ENCODE measurements at regions not wholly inside any gene's neighbourhood (a gene's known extent, or its start where the extent isn't known, plus 50 kb on each side); places are given as distances from the start of the nearest gene placed in this dataset.
"Not testable (repeated sequence)": the region's sequence is repeated elsewhere in the genome, so short reads cannot be mapped to it uniquely, and the experiment has no call there.

GRCh38 chr16:51981725-51982124, 565.2 kb downstream of the TOX3 start:
- H3K4me3 ChIP-seq (ENCODE audit: low read length) = no peak overlapping the region
- H3K9me3 ChIP-seq (ENCODE audit: control insufficient read depth, low read length) = no peaks in the 10 kb centered on the region
- no peaks in the 10 kb centered on the region for H3K36me3 ChIP-seq (ENCODE audit: control insufficient read depth, insufficient read depth, low read length)
- no peaks in the 10 kb centered on the region for H3K27me3 ChIP-seq (ENCODE audit: control insufficient read depth, insufficient read depth, low read length)
- H3K9ac ChIP-seq (ENCODE audit: low read length) = no peak overlapping the region
- H3K4me1 ChIP-seq (ENCODE audit: control insufficient read depth, insufficient read depth, low read length) = no peaks in the 10 kb centered on the region

- H3K36me3 ChIP-seq (ENCODE audit: control insufficient read depth, insufficient read depth, low read length); H3K9ac ChIP-seq (ENCODE audit: low read length); H3K27me3 ChIP-seq (ENCODE audit: control insufficient read depth, insufficient read depth, low read length); H3K4me3 ChIP-seq (ENCODE audit: low read length); H3K9me3 ChIP-seq (ENCODE audit: control insufficient read depth, low read length); H3K4me1 ChIP-seq (ENCODE audit: control insufficient read depth, insufficient read depth, low read length): not testable (repeated sequence)
Observed at GRCh38 chr16:51977506-51977905, 569.4 kb downstream of the TOX3 start.

DNA sequence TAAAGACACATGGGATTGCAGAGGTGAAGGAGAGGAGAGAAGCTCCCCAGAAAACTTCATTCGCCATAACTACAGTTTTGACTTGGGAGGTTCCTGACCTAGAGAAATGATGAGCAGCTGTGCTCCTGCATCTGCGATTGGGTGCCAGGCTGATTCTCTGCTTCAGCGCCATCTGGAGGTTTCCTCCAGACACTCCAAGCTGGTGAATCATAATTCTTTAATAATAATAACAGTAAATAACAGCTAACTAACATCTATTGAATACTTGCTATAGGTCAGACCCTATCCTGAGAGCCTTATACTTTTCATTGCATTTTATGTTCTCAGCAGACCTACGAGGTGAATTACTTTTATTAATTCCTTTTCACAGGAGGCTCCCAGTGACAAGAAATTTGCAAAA, 575.8 kb downstream of the TOX3 start:
- Histone ChIP-seq H3K4me1 (ENCODE audit: control insufficient read depth, insufficient read depth, low read length) (no peaks in the 10 kb centered on the region), H3K4me3 (ENCODE audit: low read length) (no peak overlapping the region), H3K36me3 (ENCODE audit: control insufficient read depth, insufficient read depth, low read length) (no peaks in the 10 kb centered on the region), H3K9ac (ENCODE audit: low read length) (no peak overlapping the region), H3K27me3 (ENCODE audit: control insufficient read depth, insufficient read depth, low read length) (no peaks in the 10 kb centered on the region), H3K9me3 (ENCODE audit: control insufficient read depth, low read length) (no peaks in the 10 kb centered on the region)

- Histone ChIP-seq H3K27me3 (ENCODE audit: control insufficient read depth, insufficient read depth, low read length) (no peaks in the 10 kb centered on the region), H3K9me3 (ENCODE audit: control insufficient read depth, low read length) (no peaks in the 10 kb centered on the region), H3K36me3 (ENCODE audit: control insufficient read depth, insufficient read depth, low read length) (no peaks in the 10 kb centered on the region), H3K9ac (ENCODE audit: low read length) (no peak overlapping the region), H3K4me1 (ENCODE audit: control insufficient read depth, insufficient read depth, low read length) (no peaks in the 10 kb centered on the region), H3K4me3 (ENCODE audit: low read length) (no peak overlapping the region)
Observed at GRCh38 chr16:51968749-51969148, 578.2 kb downstream of the TOX3 start.

- no peaks in the 10 kb centered on the region for H3K27me3 ChIP-seq (ENCODE audit: control insufficient read depth, insufficient read depth, low read length)
- no peak overlapping the region for H3K9ac ChIP-seq (ENCODE audit: low read length)
- H3K4me1 ChIP-seq (ENCODE audit: control insufficient read depth, insufficient read depth, low read length) = no peaks in the 10 kb centered on the region
- no peaks in the 10 kb centered on the region for H3K9me3 ChIP-seq (ENCODE audit: control insufficient read depth, low read length)
- no peaks in the 10 kb centered on the region for H3K36me3 ChIP-seq (ENCODE audit: control insufficient read depth, insufficient read depth, low read length)
- no peak overlapping the region for H3K4me3 ChIP-seq (ENCODE audit: low read length)
Observed at GRCh38 chr16:51967646-51968045, 579.3 kb downstream of the TOX3 start.

GRCh38 chr16:51960931-51961330, 586.0 kb downstream of the TOX3 start:
- no peak overlapping the region for H3K4me3 ChIP-seq (ENCODE audit: low read length)
- no peaks in the 10 kb centered on the region for H3K4me1 ChIP-seq (ENCODE audit: control insufficient read depth, insufficient read depth, low read length)
- no peaks in the 10 kb centered on the region for H3K27me3 ChIP-seq (ENCODE audit: control insufficient read depth, insufficient read depth, low read length)
- H3K9ac ChIP-seq (ENCODE audit: low read length) = no peak overlapping the region
- no peaks in the 10 kb centered on the region for H3K9me3 ChIP-seq (ENCODE audit: control insufficient read depth, low read length)
- H3K36me3 ChIP-seq (ENCODE audit: control insufficient read depth, insufficient read depth, low read length) = no peaks in the 10 kb centered on the region

GRCh38 chr16:51953286-51953985, 593.5 kb downstream of the TOX3 start:
- H3K9me3 ChIP-seq (ENCODE audit: control insufficient read depth, low read length) = no peaks in the 10 kb centered on the region
- no peaks in the 10 kb centered on the region for H3K4me1 ChIP-seq (ENCODE audit: control insufficient read depth, insufficient read depth, low read length)
- no peak overlapping the region for H3K4me3 ChIP-seq (ENCODE audit: low read length)
- H3K27me3 ChIP-seq (ENCODE audit: control insufficient read depth, insufficient read depth, low read length) = no peaks in the 10 kb centered on the region
- H3K9ac ChIP-seq (ENCODE audit: low read length) = no peak overlapping the region
- no peaks in the 10 kb centered on the region for H3K36me3 ChIP-seq (ENCODE audit: control insufficient read depth, insufficient read depth, low read length)

- Histone ChIP-seq H3K36me3 (ENCODE audit: control insufficient read depth, insufficient read depth, low read length) (no peaks in the 10 kb centered on the region), H3K4me3 (ENCODE audit: low read length) (no peak overlapping the region), H3K4me1 (ENCODE audit: control insufficient read depth, insufficient read depth, low read length) (no peaks in the 10 kb centered on the region)
Observed at GRCh38 chr16:51952500-51952899, 594.4 kb downstream of the TOX3 start.

DNA sequence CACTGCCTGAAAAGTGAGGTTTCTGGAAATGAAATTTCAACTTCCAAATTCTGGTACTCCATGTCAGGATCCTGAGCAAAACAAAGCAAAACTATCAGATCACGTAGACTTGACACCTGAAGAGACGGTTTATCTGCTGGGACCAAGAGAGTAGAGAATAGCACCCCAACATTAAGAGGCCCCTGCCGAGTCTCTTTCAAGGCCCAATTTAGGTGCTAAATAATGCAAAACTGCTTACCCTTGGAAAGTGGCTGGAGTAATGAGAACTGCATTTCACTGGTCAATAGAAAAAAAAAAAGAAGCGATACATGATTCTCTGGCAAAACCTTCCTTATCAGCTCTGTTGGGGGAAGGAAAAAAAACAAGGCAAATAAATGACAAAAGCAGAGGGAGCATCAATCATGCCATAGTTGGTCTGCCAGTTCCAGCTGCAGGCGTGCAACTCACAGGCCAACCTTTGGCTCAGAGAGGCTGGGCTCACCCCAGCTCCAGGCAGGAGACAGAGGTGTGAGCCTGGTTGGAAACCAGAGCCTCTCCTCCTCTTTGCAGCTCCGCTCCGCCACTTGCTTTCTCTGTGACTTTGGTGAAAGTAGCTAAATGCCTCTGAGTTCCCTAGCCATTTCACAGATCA, 595.2 kb downstream of the TOX3 start:
- H3K27me3 ChIP-seq (ENCODE audit: control insufficient read depth, insufficient read depth, low read length) = no peaks in the 10 kb centered on the region
- H3K9ac ChIP-seq (ENCODE audit: low read length) = no peak overlapping the region
- H3K36me3 ChIP-seq (ENCODE audit: control insufficient read depth, insufficient read depth, low read length) = no peaks in the 10 kb centered on the region
- H3K9me3 ChIP-seq (ENCODE audit: control insufficient read depth, low read length) = no peaks in the 10 kb centered on the region
- no peak overlapping the region for H3K4me3 ChIP-seq (ENCODE audit: low read length)
- no peaks in the 10 kb centered on the region for H3K4me1 ChIP-seq (ENCODE audit: control insufficient read depth, insufficient read depth, low read length)

More at GRCh38 chr16:51952500-51952899, 594.4 kb downstream of the TOX3 start:
- Histone ChIP-seq H3K27me3 (ENCODE audit: control insufficient read depth, insufficient read depth, low read length) (no peaks in the 10 kb centered on the region), H3K9ac (ENCODE audit: low read length) (no peak overlapping the region), H3K9me3 (ENCODE audit: control insufficient read depth, low read length) (no peaks in the 10 kb centered on the region)

- Histone ChIP-seq H3K9me3 (ENCODE audit: control insufficient read depth, low read length) (no peaks in the 10 kb centered on the region), H3K9ac (ENCODE audit: low read length) (no peak overlapping the region), H3K27me3 (ENCODE audit: control insufficient read depth, insufficient read depth, low read length) (no peaks in the 10 kb centered on the region)
Observed at GRCh38 chr16:51950118-51950780, 596.7 kb downstream of the TOX3 start.

DNA sequence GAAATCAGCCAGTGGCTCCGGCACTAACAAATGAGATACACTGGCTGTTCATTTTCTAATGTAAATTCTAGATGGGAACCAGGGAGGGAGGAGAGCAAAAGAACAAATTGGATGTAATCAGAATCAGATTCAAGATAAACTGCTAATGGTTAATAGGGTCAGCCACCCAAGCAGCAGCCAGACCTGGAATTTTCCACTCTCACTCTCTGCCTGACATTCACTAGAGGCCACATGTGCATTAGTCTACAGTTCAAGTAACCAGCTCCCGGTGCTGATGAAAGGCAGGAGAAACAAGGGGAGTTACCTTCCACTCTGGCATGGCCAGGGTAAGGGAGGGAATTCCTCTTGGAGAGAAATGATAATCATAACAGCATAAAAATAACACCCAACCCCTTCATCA, 597.7 kb downstream of the TOX3 start:
- no peaks in the 10 kb centered on the region for H3K36me3 ChIP-seq (ENCODE audit: control insufficient read depth, insufficient read depth, low read length)
- no peaks in the 10 kb centered on the region for H3K4me1 ChIP-seq (ENCODE audit: control insufficient read depth, insufficient read depth, low read length)
- H3K9ac ChIP-seq (ENCODE audit: low read length) = no peak overlapping the region
- no peaks in the 10 kb centered on the region for H3K9me3 ChIP-seq (ENCODE audit: control insufficient read depth, low read length)
- H3K4me3 ChIP-seq (ENCODE audit: low read length) = no peak overlapping the region
- no peaks in the 10 kb centered on the region for H3K27me3 ChIP-seq (ENCODE audit: control insufficient read depth, insufficient read depth, low read length)

More at GRCh38 chr16:51950118-51950780, 596.7 kb downstream of the TOX3 start:
- Histone ChIP-seq H3K4me3 (ENCODE audit: low read length) (no peak overlapping the region), H3K4me1 (ENCODE audit: control insufficient read depth, insufficient read depth, low read length) (no peaks in the 10 kb centered on the region), H3K36me3 (ENCODE audit: control insufficient read depth, insufficient read depth, low read length) (no peaks in the 10 kb centered on the region)

GRCh38 chr16:51941412-51941811, 605.5 kb downstream of the TOX3 start:
- no peaks in the 10 kb centered on the region for H3K36me3 ChIP-seq (ENCODE audit: control insufficient read depth, insufficient read depth, low read length)
- no peaks in the 10 kb centered on the region for H3K4me1 ChIP-seq (ENCODE audit: control insufficient read depth, insufficient read depth, low read length)
- no peak overlapping the region for H3K4me3 ChIP-seq (ENCODE audit: low read length)
- no peak overlapping the region for H3K9ac ChIP-seq (ENCODE audit: low read length)
- no peaks in the 10 kb centered on the region for H3K9me3 ChIP-seq (ENCODE audit: control insufficient read depth, low read length)
- no peaks in the 10 kb centered on the region for H3K27me3 ChIP-seq (ENCODE audit: control insufficient read depth, insufficient read depth, low read length)

Data from mucosa of stomach (tissue), 1 donor.